ENCODE measurements at regions not wholly inside any gene's neighbourhood (a gene's known extent, or its start where the extent isn't known, plus 50 kb on each side); places are given as distances from the start of the nearest gene placed in this dataset.

- DNase-seq (ENCODE audit: insufficient read length, low spot score) (no peak), FAIRE-seq (peak; percentile 94)
- peak; percentile 64 for TF ChIP-seq CTCF (IDR thresholded peaks at IDR 0.05; ENCODE audit: insufficient read depth, missing control alignments)
These were observed 784.8 kb upstream of the CDH2 start for GRCh38 chr18:28961669-28962228.

- TF ChIP-seq CTCF (IDR thresholded peaks at IDR 0.05; ENCODE audit: insufficient read depth, missing control alignments) = no peak
- no peak for FAIRE-seq
- no peak for DNase-seq (ENCODE audit: insufficient read length, low spot score)
These were observed 783.2 kb upstream of the CDH2 start for GRCh38 chr18:28960146-28960545.

GRCh38 chr18:28952339-28952738 lies 775.4 kb upstream of the CDH2 start:
- TF ChIP-seq CTCF (IDR thresholded peaks at IDR 0.05; ENCODE audit: insufficient read depth, missing control alignments) = no peak
- DNase-seq (ENCODE audit: insufficient read length, low spot score) (no peak), FAIRE-seq (no peak)

GRCh38 chr18:28947900-28948299 lies 771.0 kb upstream of the CDH2 start:
- TF ChIP-seq CTCF (IDR thresholded peaks at IDR 0.05; ENCODE audit: insufficient read depth, missing control alignments) = no peak
- no peak for DNase-seq (ENCODE audit: insufficient read length, low spot score)
- FAIRE-seq = no peak

GRCh38 chr18:28946471-28946870 lies 769.5 kb upstream of the CDH2 start:
- DNase-seq (ENCODE audit: insufficient read length, low spot score) (no peak), FAIRE-seq (peak; percentile 77)
- no peak for TF ChIP-seq CTCF (IDR thresholded peaks at IDR 0.05; ENCODE audit: insufficient read depth, missing control alignments)

GRCh38 chr18:28922936-28923335 lies 746.0 kb upstream of the CDH2 start:
- DNase-seq (ENCODE audit: insufficient read length, low spot score) (no peak), FAIRE-seq (peak; percentile 61)
- TF ChIP-seq CTCF (IDR thresholded peaks at IDR 0.05; ENCODE audit: insufficient read depth, missing control alignments) = no peak

GRCh38 chr18:28916456-28916855 lies 739.5 kb upstream of the CDH2 start:
- no peak for DNase-seq (ENCODE audit: insufficient read length, low spot score)
- FAIRE-seq = peak; percentile 72
- no peak for TF ChIP-seq CTCF (IDR thresholded peaks at IDR 0.05; ENCODE audit: insufficient read depth, missing control alignments)

Measured in D721Med (cell line).